Smooth muscle cell (in vitro differentiated cells): ENCODE measurements at regions not wholly inside any gene's neighbourhood (a gene's known extent, or its start where the extent isn't known, plus 50 kb on each side); places are given as distances from the start of the nearest gene placed in this dataset.

Experiments used
- DNase-seq: peaks from one replicate; lab custom pipeline; 2025; ENCODE audit not compliant: unreplicated experiment; lab: John Stamatoyannopoulos, UW
- H2AFZ ChIP-seq: fragments of 200-600 bp; sonication (generic); 2 replicates; pipeline ENCODE4 v1.6.0; 2016; ENCODE audit warnings: antibody characterized with exemption, low read depth, mild to moderate bottlenecking
- H3F3A ChIP-seq: fragments of 200-600 bp; sonication (generic); 2 replicates; pipeline ENCODE4 v1.6.0; 2017; ENCODE audit warnings: antibody characterized with exemption, low read depth
- H3K27ac ChIP-seq: fragments of 200-600 bp; sonication (generic); 2 replicates; pipeline ENCODE4 v1.5.1; 2016; ENCODE audit warnings: low read depth, mild to moderate bottlenecking
- H3K27me3 ChIP-seq: fragments of 200-600 bp; sonication (generic); 2 replicates; pipeline ENCODE4 v1.6.1; 2016; ENCODE audit warnings: low read depth, mild to moderate bottlenecking
- H3K36me3 ChIP-seq: fragments of 200-600 bp; sonication (generic); 2 replicates; pipeline ENCODE4 v1.5.1; 2016; ENCODE audit warnings: low read depth
- H3K4me1 ChIP-seq: fragments of 200-600 bp; sonication (generic); 2 replicates; pipeline ENCODE4 v1.5.1; 2016; ENCODE audit warnings: low read depth
- H3K4me2 ChIP-seq: fragments of 200-600 bp; sonication (generic); 2 replicates; pipeline ENCODE4 v1.6.0; 2016; ENCODE audit warnings: mild to moderate bottlenecking
- H3K4me3 ChIP-seq: fragments of 200-600 bp; sonication (generic); 2 replicates; pipeline ENCODE4 v1.5.1; 2016; ENCODE audit warnings: mild to moderate bottlenecking
- H3K79me2 ChIP-seq: fragments of 200-600 bp; sonication (generic); 2 replicates; pipeline ENCODE4 v1.6.0; 2016; ENCODE audit warnings: low read depth, mild to moderate bottlenecking
- H3K9ac ChIP-seq: fragments of 200-600 bp; sonication (generic); 2 replicates; pipeline ENCODE4 v1.6.0; 2016; ENCODE audit warnings: low read depth
- H3K9me3 ChIP-seq: fragments of 200-600 bp; sonication (generic); replicated peaks from 2 replicates; pipeline ENCODE4 v1.5.1; 2016; ENCODE audit warnings: low read depth
- H4K20me1 ChIP-seq: fragments of 200-600 bp; sonication (generic); 2 replicates; pipeline ENCODE4 v1.6.0; 2016; ENCODE audit warnings: low read depth
- CTCF ChIP-seq: fragments of 200-600 bp; sonication (generic); IDR thresholded peaks from 2 replicates; pipeline ENCODE4 v1.5.1; 2017; ENCODE audit warnings: borderline replicate concordance, mild to moderate bottlenecking, antibody characterized with exemption; ENCODE audit not compliant: insufficient read depth, poor library complexity, severe bottlenecking
- WGBS: methylation state at CpG from one replicate; pipeline ENCODE4 v1.1.7; 2016; ENCODE audit warnings: low lambda C conversion rate; 5-methylcytosine and 5-hydroxymethylcytosine counted together

GRCh38 chr7:25861164-25861496 lies 290.9 kb upstream of the NFE2L3 start:
- Histone ChIP-seq H3K79me2 (no peaks in the 10 kb centered on the region), H3K9ac (no peak overlapping the region), H3K27ac (no peak overlapping the region), H3K36me3 (no peaks in the 10 kb centered on the region), H3K4me3 (no peak overlapping the region), H3K27me3 (peaks cover 55% of the 10 kb centered on the region), H2AFZ (no peak overlapping the region), H3F3A (peaks cover 10% of the 10 kb centered on the region), H4K20me1 (no peaks in the 10 kb centered on the region), H3K9me3 (no peaks in the 10 kb centered on the region), H3K4me1 (peaks cover 15% of the 10 kb centered on the region), H3K4me2 (peak overlapping the region; percentile 84)
- no peak for TF ChIP-seq CTCF
- 71% methylated on average over 7 of the region's 7 CpGs for whole genome bisulfite sequencing
- no peak for DNase-seq

- Histone ChIP-seq H3K27me3 (peaks cover 61% of the 10 kb centered on the region), H4K20me1 (no peaks in the 10 kb centered on the region), H2AFZ (no peak overlapping the region), H3K27ac (peak overlapping the region; percentile 3), H3F3A (peaks cover 7% of the 10 kb centered on the region), H3K36me3 (no peaks in the 10 kb centered on the region), H3K9ac (no peak overlapping the region), H3K9me3 (no peaks in the 10 kb centered on the region), H3K4me3 (peak overlapping the region; percentile 46), H3K4me1 (peaks cover 12% of the 10 kb centered on the region), H3K79me2 (no peaks in the 10 kb centered on the region), H3K4me2 (peak overlapping the region; percentile 84)
- DNase-seq, result no peak
- no peak for TF ChIP-seq CTCF
- WGBS, result 12% methylated on average over 15 of the region's 15 CpGs
These were observed 290.3 kb upstream of the NFE2L3 start for GRCh38 chr7:25861601-25862260.

- Histone ChIP-seq H3K4me2 (peak overlapping the region; percentile 84), H3K79me2 (no peaks in the 10 kb centered on the region), H3K27ac (no peak overlapping the region), H3K9ac (no peak overlapping the region), H3K4me1 (peaks cover 12% of the 10 kb centered on the region), H2AFZ (no peak overlapping the region), H3K9me3 (no peaks in the 10 kb centered on the region), H3F3A (peaks cover 4% of the 10 kb centered on the region), H4K20me1 (no peaks in the 10 kb centered on the region), H3K4me3 (peak overlapping the region; percentile 46), H3K27me3 (peaks cover 68% of the 10 kb centered on the region), H3K36me3 (no peaks in the 10 kb centered on the region)
- peak; percentile 97 for DNase-seq
- no peak for TF ChIP-seq CTCF
- 1% methylated on average over 44 of the region's 45 CpGs for WGBS
These were observed 289.6 kb upstream of the NFE2L3 start for GRCh38 chr7:25862261-25863004.
